GM21717 (cell line): ENCODE measurements at regions not wholly inside any gene's neighbourhood (a gene's known extent, or its start where the extent isn't known, plus 50 kb on each side); places are given as distances from the start of the nearest gene placed in this dataset.
"Not testable (repeated sequence)": the region's sequence is repeated elsewhere in the genome, so short reads cannot be mapped to it uniquely, and the experiment has no call there.

Experiments
- ATAC-seq: cut with Tn5 transposase; IDR thresholded peaks from one replicate; pipeline ENCODE4 v1.9.1; 2021; ENCODE audit warnings: mild to moderate bottlenecking, moderate library complexity; ENCODE audit not compliant: unreplicated experiment

- no peak for ATAC-seq
Measured at GRCh38 chr1:245031041-245031440, 123.7 kb upstream of the KIF26B start.

DNA sequence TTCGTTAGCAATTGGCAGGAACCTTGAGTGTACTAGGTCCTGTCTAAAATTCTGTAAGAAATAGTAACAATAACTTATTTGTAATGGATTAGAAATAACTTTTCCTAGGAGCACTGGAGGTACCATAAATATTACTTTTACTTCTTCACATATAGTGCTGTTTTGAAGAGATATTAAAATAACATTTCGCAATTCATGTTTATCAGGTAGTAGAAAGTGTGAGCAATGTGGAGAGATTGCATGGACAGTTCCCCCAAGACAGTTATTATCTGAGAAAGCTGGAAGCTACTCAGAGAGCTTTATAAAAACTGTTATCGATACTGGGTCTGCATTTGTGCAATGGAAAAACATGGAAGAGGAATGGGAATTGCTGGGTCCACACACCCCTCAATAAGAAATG is 128.5 kb upstream of the KIF26B start:
- no peak for ATAC-seq

DNA sequence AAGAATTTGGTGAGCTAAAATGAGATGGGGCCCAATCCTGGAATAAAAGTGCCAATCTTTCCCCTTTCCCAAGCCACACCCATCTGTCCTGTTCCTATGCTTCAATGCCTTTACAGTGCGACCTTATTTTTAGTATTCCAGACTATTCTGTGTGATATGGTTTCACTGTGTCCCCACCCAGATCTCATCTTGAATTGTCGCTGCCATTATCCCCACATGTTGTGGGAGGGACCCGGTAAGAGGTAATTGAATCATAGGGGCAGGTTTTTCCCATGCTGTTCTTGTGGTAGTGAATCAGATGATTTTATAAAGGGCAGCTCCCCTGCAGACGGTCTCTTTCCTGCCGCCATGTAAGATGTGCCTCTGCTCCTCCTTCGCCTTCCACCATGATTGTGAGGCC is 129.3 kb upstream of the KIF26B start:
- ATAC-seq = no peak

DNA sequence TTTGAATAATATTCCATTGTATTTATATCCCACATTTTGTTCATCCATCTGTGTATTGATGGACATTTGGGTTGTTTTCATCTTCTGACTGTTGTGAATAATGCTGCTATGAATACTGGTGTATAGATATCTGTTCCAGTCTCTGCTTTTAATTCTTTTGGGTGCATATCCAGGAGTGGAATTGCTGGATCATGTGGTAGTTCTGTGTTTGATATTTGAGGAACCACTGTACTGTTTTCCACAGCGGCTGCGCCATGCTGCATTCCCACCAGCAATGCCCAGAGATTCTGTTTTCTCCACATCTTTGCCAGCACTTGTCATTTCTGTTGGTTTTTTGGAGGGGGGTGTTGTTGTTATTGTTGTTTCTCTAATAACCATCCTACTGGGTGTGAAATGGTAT is 131.6 kb upstream of the KIF26B start:
- ATAC-seq = no peak

DNA sequence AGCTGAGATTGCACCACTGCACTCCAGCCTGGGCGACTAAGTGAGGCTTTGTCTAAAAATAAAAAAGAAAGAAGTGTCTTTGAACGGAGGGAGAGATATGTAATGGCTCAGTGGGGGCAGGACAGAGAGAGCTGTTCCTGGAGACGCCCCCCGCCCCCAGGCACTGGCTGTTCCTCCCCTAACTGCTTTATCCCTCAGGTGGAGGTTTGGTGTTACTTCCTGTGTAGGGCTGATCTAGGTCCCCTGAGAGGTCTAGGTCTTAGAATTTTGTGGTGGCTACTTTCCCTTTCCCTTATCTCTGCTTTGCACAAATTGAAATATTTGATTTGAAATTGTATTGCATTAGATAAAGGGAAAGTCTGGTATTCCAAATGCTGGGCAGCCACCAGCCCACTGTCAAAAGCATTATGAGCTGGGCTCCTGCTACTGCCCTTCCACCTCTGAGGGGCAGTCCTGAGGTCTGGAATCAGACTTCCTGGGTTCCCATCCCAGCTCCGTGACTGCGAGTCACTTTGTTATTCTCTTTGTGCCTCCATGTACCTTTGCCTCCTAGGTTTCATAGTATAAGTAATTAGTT is 134.8 kb upstream of the KIF26B start:
- no peak for ATAC-seq

- no peak for ATAC-seq
Measured at GRCh38 chr1:245016700-245017099, 138.1 kb upstream of the KIF26B start.

DNA sequence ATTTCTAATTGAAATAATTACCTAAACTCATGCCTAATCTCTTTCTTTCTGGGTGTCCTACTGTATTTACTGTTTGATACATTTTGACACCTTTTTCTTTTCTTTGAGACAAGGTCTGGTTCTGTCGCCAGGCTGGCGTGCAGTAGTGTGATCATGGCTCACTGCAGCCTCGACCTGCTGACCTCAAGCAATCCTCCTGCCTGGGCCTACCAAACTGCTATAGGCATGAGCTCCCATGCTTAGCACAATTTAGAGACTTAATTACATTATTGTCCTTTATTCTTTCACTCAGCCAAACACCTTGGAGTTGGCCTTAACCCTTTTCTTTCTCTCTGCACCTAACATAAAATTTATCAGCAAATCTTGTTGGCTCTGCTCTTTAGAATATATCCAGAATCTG is 139.8 kb upstream of the KIF26B start:
- ATAC-seq = no peak

DNA sequence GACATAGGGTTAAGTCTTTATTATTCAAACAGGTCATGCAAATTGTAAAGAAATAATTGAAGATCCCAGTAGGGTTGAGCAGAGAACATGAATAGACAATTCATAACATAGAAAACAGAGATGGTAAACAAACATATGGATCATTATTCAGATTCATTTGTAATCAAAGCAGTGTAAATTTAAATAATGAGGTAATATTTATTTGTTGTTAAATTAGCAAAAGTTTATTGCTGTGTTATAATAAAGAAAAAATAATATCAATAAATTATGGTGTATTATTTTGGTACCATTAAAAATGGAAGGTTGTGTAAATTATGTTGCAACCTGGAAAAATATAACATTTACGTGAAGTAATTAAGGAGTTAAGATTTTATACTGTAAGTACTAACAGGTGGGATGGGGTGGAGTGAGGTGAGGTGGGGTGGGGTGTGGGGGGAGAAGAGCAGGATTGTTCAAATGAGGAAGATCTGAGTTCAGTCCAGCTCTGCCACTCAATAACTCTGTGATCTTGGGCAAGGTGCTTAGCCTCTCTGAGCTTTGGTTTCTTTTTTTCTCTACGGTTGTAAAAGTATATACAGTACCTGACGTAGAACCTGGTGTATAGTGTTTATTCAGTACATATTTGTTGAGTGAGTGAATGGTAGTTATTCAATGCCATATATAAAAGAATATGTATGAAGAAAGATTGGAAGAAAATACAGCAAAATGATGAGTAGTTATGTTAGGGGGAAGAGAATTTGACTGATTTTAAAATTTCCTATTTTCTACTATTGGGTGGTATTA is 140.3 kb upstream of the KIF26B start:
- ATAC-seq = no peak

- no peak for ATAC-seq
Measured at GRCh38 chr1:245010018-245010614, 144.7 kb upstream of the KIF26B start.

DNA sequence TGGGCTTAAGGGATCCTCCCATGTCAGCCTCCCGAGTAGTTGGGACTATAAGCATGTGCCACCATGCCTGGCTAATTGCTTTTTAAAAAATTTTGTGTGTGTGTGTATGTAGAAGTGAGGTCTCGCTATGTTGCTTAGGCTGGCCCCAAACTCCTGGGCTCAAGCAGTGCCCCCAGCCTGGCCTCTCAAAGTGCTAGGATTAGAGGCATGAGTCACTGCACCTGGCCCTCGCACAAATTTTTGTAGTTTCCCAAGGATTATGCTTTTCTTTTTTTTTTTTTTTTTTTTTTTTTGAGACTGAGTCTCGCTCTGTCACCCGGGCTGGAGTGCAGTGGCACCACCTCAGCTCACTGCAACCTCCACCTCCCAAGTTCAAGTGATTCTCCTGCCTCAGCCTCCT is 144.4 kb upstream of the HNRNPU start:
- no peak for ATAC-seq

GRCh38 chr1:245007852-245008251 is 143.5 kb upstream of the HNRNPU start:
- no peak for ATAC-seq

DNA sequence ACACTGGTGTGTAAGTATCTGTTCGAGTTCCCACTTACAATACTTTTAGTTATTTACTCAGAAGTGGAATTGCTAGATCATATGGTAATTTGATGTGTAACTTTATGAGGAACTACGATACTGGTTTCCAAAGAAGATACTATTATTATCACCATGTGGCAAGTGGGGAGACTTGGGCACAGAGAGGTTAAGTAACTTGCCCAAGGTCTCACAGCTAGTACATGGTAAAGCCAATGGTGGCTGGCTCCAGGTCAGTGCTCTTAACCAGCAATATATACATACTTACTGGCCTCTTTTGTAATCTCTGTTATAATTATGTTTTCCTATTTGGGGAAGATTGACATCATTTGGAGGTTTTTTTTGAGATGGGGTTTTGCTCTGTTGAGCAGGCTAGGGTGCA is 138.9 kb upstream of the HNRNPU start:
- ATAC-seq = no peak

GRCh38 chr1:245001252-245001651 is 136.9 kb upstream of the HNRNPU start:
- ATAC-seq = no peak

- no peak for ATAC-seq
Measured at GRCh38 chr1:245000872-245001188, 136.5 kb upstream of the HNRNPU start.

DNA sequence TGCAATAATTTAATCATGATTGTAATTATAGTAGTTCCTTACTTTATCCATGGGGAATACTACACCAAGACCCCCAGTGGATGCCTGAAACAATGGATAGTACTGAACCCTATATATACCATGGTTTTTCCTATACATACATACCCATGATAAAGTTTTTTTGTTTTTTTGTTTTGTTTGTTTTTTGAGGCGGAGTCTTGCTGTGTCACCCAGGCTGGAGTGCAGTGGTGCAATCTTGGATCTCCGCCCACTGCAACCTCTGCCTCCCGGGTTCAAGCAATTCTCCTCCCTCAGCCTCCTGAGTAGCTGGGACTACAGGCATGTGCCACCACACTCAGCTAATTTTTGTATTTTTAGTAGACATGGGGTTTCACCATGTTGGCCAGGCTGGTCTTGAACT is 135.3 kb upstream of the HNRNPU start:
- not testable (repeated sequence) for ATAC-seq

DNA sequence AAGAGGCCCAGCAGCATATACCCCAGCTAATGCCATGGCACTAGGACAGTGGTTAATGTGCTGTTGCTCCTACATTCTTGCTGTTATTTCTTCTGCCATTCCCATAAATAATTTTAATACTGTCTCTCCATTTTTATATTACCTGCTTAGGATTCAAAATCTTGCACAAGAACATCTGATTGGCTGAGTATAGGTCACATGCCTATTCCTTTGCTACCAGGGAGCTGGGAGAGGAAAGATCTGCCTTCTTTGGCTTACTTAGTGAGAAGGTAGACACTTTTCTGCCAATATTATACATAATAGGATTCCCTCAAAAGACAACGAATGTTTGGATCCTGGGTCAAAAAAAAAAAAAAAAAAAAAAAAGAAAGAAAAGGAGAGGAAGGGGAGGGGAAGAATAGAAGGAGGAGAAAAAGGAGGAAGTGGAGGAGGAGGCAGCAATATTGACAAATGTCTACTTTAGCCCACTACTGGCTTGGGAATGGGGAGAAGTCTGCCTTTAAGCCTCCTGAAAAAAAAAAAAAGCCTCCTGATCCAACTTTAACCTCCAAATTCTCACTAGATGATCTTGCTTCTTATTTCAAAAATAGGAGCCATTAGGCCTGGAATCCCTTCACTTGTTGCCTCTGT is 134.5 kb upstream of the HNRNPU start:
- ATAC-seq = no peak

- no peak for ATAC-seq
Measured at GRCh38 chr1:244995602-244996400, 131.5 kb upstream of the HNRNPU start.

DNA sequence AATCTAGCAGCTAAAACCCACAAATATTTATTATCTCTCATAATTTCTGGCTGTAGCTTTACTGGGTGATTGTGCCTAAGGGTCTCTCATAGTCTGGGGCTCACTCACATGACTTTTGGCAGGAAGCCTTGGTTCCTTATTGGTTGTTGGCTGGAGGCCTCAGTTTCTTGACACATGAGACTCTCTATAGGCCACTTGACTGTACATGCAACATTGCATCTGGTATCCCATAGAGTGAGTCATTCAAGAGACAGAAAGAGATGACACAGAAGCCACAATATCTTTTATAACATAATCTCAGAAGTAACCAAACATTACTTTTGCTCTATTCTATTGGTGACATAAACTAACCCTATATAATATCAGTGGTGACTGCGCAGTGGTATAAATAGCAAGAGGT is 128.5 kb upstream of the HNRNPU start:
- no peak for ATAC-seq

DNA sequence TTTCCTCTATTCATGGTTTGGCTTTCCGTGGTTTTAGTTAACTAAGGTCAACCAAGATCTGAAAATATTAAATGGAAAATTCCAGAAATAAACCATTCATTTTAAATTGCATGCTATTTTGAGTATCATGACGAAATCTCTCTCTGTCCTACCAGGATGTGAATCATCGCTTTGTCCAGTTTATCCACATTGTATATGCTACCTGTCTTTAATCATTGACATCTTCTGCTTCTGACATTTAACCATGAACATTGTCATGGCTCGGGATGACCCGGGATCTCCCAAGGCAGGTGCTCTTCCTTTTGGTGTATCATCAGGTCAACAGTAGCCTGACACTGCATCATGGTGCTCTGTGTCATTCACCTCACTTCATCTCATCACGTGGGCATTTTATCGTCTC is 125.5 kb upstream of the HNRNPU start:
- ATAC-seq = no peak

DNA sequence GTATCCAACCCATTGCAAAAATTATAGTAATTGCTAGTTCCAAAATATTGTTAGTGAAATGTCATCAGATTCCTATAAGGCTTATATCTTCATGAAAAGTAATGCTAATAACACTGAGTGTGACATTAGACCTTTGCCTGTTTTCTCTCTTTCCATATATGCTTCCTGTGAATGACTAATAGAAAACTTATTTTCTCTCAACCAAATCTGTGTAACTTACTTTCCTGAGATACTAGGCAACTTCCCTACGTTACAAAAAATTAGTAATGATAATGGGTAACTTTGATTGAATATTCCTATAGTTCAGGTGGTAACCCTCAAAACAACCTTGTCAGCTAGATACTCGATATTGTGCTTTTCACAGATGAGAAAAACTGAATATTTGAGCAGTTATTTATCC is 124.2 kb upstream of the HNRNPU start:
- ATAC-seq = no peak

- no peak for ATAC-seq
Measured at GRCh38 chr1:244980605-244981004, 116.3 kb upstream of the HNRNPU start.
